ENCODE measurements at regions not wholly inside any gene's neighbourhood (a gene's known extent, or its start where the extent isn't known, plus 50 kb on each side); places are given as distances from the start of the nearest gene placed in this dataset.

DNA sequence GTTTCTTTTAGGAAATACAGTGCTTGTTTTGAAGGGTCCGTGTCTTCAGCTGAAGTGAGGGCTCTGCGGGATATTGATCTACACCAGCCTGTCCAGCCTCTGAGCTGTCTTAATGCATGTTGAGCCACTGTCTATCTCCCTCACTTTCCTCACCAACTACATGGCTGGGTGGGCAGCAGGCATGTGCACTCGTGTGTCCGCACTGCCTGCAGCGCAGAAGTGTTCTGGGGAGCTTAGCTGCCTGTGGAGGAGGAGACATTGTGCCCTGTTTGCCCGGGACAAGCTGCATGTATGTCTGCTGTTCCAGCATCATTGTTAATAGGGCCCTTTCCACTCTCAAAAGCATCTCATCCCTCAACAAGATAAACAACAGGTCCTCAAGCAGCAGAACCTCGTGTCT lies 133.1 kb upstream of the EEPD1 start:
- no peaks in the 10 kb centered on the region for H4K20me1 ChIP-seq (ENCODE audit: insufficient read depth)
- H3K27ac ChIP-seq (ENCODE audit: low read depth in 2 of 2, low read length in 1 of 2): no peak overlapping the region
- H3F3A ChIP-seq (replicated peaks; ENCODE audit: insufficient read depth): no peaks in the 10 kb centered on the region
- ChIA-PET POLR2A (no interaction called here), CTCF (interaction anchor here (0.6 to 3.4 kb wide), 5 partner anchors 35 to 299 kb away, joined by 3 to 14 read pairs (median 3); no protein-coding TSS in a partner anchor)
- H3K27me3 ChIP-seq (ENCODE audit: insufficient read depth): no peaks in the 10 kb centered on the region
- no peak overlapping the region for H2AFZ ChIP-seq (ENCODE audit: low read depth)
- H3K4me2 ChIP-seq: no peak overlapping the region
- 85% methylated on average over 7 of the region's 7 CpGs for WGBS (ENCODE audit: low lambda C conversion rate)
- no peak for DNase-seq
- H3K79me2 ChIP-seq (ENCODE audit: insufficient read depth): no peaks in the 10 kb centered on the region
- no peaks in the 10 kb centered on the region for H3K9me3 ChIP-seq
- no peak overlapping the region for H3K4me3 ChIP-seq (ENCODE audit: low read depth in 2 of 2, low read length in 1 of 2)
- TF ChIP-seq MAX (IDR thresholded peaks at IDR 0.05; ENCODE audit: low read depth) (no peak), EZH2phosphoT487 (IDR thresholded peaks at IDR 0.05; ENCODE audit: borderline replicate concordance, low read depth) (no peak)
- TF ChIP-seq, protein P1, sequence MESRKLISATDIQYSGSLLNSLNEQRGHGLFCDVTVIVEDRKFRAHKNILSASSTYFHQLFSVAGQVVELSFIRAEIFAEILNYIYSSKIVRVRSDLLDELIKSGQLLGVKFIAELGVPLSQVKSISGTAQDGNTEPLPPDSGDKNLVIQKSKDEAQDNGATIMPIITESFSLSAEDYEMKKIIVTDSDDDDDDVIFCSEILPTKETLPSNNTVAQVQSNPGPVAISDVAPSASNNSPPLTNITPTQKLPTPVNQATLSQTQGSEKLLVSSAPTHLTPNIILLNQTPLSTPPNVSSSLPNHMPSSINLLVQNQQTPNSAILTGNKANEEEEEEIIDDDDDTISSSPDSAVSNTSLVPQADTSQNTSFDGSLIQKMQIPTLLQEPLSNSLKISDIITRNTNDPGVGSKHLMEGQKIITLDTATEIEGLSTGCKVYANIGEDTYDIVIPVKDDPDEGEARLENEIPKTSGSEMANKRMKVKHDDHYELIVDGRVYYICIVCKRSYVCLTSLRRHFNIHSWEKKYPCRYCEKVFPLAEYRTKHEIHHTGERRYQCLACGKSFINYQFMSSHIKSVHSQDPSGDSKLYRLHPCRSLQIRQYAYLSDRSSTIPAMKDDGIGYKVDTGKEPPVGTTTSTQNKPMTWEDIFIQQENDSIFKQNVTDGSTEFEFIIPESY (IDR thresholded peaks at IDR 0.05; ENCODE audit: borderline replicate concordance, low read depth): no peak
- TF ChIP-seq, protein P2, sequence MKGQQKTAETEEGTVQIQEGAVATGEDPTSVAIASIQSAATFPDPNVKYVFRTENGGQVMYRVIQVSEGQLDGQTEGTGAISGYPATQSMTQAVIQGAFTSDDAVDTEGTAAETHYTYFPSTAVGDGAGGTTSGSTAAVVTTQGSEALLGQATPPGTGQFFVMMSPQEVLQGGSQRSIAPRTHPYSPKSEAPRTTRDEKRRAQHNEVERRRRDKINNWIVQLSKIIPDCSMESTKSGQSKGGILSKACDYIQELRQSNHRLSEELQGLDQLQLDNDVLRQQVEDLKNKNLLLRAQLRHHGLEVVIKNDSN (IDR thresholded peaks at IDR 0.05; ENCODE audit: borderline replicate concordance, low read depth): no peak
- no peaks in the 10 kb centered on the region for H3K36me3 ChIP-seq (replicated peaks in 1 of 2; ENCODE audit: control insufficient read depth in 1 of 2, insufficient read depth in 2 of 2, low read length in 1 of 2)
- peaks cover 5 to 12% of the 10 kb centered on the region in 2 experiments; a peak in 2 of 4 replicates for H3K4me1 ChIP-seq (ENCODE audit: control insufficient read depth in 1 of 2, insufficient read depth in 2 of 2, low read depth in 1 of 2, low read length in 1 of 2)
- H3K9ac ChIP-seq: no peak overlapping the region
- H3K9me2 ChIP-seq: no peaks in the 10 kb centered on the region

DNA sequence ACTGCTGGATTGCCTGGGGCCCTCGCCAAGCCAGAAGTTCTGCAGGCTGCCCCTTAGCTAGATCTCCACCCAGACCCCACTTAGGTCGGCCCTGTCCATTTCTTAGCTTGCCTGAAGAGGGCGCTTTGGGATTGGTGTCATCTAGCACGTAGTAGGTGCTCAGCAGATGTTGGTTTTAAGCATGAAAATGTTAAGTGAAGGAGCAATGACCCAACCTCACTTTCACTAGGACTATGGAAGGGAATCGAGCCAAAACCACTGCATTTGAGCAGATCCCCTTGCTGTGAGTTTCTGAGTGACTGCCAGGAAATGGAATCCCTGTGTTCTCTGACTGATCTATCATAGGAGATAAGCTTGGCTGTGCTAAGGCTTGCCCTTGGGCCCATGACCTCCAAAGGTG lies 131.7 kb upstream of the EEPD1 start:
- Histone ChIP-seq H3K27me3 (ENCODE audit: insufficient read depth) (no peaks in the 10 kb centered on the region), H3K9me2 (no peaks in the 10 kb centered on the region), H3K36me3 (replicated peaks in 1 of 2; ENCODE audit: control insufficient read depth in 1 of 2, insufficient read depth in 2 of 2, low read length in 1 of 2) (no peaks in the 10 kb centered on the region), H3K79me2 (ENCODE audit: insufficient read depth) (no peaks in the 10 kb centered on the region), H3K4me3 (ENCODE audit: low read depth in 2 of 2, low read length in 1 of 2) (no peak overlapping the region), H4K20me1 (ENCODE audit: insufficient read depth) (no peaks in the 10 kb centered on the region), H3K9ac (no peak overlapping the region), H3K4me2 (no peak overlapping the region), H3K9me3 (no peaks in the 10 kb centered on the region), H3K27ac (ENCODE audit: low read depth in 2 of 2, low read length in 1 of 2) (no peak overlapping the region), H2AFZ (ENCODE audit: low read depth) (no peak overlapping the region), H3F3A (replicated peaks; ENCODE audit: insufficient read depth) (no peaks in the 10 kb centered on the region), H3K4me1 (ENCODE audit: control insufficient read depth in 1 of 2, insufficient read depth in 2 of 2, low read depth in 1 of 2, low read length in 1 of 2) (peaks cover 0 to 12% of the 10 kb centered on the region in 2 experiments; a peak in 1 of 4 replicates)
- ChIA-PET CTCF (interaction anchor here (0.6 to 3.4 kb wide), 15 partner anchors 14 to 316 kb away, joined by 3 to 14 read pairs (median 3); no protein-coding TSS in a partner anchor), POLR2A (no interaction called here)
- 65% methylated on average over 5 of the region's 5 CpGs for WGBS (ENCODE audit: low lambda C conversion rate)
- no peak for DNase-seq
- TF ChIP-seq, protein P1 (IDR thresholded peaks at IDR 0.05; ENCODE audit: borderline replicate concordance, low read depth): no peak
- TF ChIP-seq ELF1 (IDR thresholded peaks at IDR 0.05) (no peak), MEF2A (IDR thresholded peaks at IDR 0.05; ENCODE audit: borderline replicate concordance, low read depth) (no peak), FOXJ3 (CRISPR knock-in tag; IDR thresholded peaks at IDR 0.05) (no peak), TAF1 (IDR thresholded peaks at IDR 0.05; ENCODE audit: borderline replicate concordance, low read depth, low read length) (no peak), RAD21 (IDR thresholded peaks at IDR 0.05; ENCODE audit: low read length) (peak; percentile 59), PBX3 (IDR thresholded peaks at IDR 0.05) (no peak)
- TF ChIP-seq, protein P2 (IDR thresholded peaks at IDR 0.05; ENCODE audit: borderline replicate concordance, low read depth): no peak
- TF ChIP-seq, protein P3, sequence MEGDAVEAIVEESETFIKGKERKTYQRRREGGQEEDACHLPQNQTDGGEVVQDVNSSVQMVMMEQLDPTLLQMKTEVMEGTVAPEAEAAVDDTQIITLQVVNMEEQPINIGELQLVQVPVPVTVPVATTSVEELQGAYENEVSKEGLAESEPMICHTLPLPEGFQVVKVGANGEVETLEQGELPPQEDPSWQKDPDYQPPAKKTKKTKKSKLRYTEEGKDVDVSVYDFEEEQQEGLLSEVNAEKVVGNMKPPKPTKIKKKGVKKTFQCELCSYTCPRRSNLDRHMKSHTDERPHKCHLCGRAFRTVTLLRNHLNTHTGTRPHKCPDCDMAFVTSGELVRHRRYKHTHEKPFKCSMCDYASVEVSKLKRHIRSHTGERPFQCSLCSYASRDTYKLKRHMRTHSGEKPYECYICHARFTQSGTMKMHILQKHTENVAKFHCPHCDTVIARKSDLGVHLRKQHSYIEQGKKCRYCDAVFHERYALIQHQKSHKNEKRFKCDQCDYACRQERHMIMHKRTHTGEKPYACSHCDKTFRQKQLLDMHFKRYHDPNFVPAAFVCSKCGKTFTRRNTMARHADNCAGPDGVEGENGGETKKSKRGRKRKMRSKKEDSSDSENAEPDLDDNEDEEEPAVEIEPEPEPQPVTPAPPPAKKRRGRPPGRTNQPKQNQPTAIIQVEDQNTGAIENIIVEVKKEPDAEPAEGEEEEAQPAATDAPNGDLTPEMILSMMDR (IDR thresholded peaks at IDR 0.05): peak; percentile 67
- TF ChIP-seq, protein P4, sequence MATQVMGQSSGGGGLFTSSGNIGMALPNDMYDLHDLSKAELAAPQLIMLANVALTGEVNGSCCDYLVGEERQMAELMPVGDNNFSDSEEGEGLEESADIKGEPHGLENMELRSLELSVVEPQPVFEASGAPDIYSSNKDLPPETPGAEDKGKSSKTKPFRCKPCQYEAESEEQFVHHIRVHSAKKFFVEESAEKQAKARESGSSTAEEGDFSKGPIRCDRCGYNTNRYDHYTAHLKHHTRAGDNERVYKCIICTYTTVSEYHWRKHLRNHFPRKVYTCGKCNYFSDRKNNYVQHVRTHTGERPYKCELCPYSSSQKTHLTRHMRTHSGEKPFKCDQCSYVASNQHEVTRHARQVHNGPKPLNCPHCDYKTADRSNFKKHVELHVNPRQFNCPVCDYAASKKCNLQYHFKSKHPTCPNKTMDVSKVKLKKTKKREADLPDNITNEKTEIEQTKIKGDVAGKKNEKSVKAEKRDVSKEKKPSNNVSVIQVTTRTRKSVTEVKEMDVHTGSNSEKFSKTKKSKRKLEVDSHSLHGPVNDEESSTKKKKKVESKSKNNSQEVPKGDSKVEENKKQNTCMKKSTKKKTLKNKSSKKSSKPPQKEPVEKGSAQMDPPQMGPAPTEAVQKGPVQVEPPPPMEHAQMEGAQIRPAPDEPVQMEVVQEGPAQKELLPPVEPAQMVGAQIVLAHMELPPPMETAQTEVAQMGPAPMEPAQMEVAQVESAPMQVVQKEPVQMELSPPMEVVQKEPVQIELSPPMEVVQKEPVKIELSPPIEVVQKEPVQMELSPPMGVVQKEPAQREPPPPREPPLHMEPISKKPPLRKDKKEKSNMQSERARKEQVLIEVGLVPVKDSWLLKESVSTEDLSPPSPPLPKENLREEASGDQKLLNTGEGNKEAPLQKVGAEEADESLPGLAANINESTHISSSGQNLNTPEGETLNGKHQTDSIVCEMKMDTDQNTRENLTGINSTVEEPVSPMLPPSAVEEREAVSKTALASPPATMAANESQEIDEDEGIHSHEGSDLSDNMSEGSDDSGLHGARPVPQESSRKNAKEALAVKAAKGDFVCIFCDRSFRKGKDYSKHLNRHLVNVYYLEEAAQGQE (IDR thresholded peaks at IDR 0.05; ENCODE audit: low read depth, low read length): no peak

Data from SK-N-SH (cell line).